HUDEP-2 (cell line): ENCODE measurements at regions not wholly inside any gene's neighbourhood (a gene's known extent, or its start where the extent isn't known, plus 50 kb on each side); places are given as distances from the start of the nearest gene placed in this dataset.

Experiments
- DNase-seq, 76 experiments: peaks; one replicate each; lab custom pipeline; 2025; ENCODE audit not compliant: unreplicated experiment in 76 of 76; lab: John Stamatoyannopoulos, UW

DNA sequence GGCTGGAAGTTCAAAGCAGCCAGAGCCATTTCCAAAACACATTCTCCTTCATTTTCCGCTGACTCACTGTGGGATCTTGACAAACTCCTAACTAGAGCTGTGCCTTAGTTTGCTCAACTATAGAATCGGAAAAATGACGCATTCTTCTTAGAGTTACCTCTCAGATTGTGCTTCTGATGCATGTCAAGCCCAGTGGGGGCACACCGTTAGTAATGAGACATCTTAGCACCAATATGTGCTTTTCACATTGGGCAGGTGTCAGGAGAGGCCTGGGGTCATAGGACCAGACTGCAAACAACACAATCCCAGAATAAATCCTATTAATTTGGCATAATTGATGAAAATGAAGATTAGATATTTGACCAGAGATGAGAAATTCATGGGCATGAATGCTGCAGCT, 71.3 kb upstream of the UBE3A start:
- DNase-seq, result no peak

DNA sequence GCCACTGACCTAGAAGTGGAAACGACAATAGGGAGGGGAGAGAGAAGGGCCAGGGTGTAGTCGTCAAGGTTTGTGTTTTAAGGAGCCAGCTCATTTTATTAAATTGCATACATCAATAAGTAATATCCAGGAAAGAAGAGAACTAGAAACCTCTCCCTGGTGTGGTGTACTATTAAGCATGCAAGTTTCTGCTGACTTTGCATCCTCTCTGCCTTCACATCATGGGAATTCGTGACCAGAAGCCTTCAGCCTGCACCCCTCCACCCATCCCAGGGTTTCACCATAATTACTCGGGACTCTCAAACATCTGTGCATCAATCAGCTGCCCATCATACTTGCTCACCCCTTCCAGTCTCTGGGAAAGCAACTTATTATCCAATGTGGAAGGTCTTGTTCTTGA, 70.9 kb upstream of the UBE3A start:
- no peak for DNase-seq

DNA sequence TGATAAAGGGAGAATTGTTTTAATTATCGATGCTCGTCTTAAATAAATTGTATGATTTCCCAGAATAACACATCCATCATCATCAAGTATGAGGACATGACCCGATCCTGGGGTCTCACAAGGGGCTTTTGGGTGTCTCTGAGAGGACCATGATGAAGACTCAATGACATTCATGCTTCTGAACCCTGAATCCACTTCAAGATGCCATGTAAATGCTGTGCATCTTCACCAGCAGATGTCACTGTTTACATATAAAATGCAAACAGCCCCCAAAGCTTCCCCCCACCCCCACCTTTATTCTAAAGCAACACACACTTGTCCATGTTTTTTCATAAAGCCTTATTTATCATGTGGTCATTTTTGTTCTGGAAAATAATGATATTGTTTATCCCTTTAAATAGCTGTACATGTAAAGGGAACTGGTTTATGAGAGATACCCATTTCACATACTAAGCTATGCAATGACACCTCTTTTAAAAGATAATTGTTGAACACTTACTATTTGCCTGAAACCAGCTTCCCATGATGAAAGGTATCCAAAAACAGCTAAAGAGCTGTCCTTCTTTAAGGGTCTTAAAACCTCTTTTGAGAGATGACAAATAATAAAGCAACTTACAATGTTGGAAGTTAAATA, 69.7 kb upstream of the UBE3A start:
- DNase-seq, result peak in 4 of 76 experiments; percentile 5 to 12 (median 6)

DNA sequence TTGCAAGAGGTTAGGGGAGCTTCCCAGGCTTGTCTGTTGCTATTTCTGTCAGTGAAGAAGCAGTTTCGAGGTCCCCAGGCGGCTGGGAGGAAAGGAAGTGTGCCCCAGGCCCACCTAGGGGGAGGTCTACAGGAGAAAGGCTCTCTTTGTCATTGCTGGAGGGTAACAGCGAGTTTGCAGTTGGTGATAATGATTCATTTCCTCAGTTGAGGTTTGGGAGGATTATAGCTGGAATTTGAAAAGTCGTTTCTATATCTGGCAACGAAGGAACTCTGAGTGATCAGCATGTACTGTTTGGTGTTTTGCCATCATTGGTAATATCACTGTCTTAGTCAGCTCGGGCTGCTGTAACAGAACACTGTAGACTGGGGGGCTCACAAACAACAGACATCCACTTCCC, 65.5 kb upstream of the UBE3A start:
- DNase-seq, result no peak

DNA sequence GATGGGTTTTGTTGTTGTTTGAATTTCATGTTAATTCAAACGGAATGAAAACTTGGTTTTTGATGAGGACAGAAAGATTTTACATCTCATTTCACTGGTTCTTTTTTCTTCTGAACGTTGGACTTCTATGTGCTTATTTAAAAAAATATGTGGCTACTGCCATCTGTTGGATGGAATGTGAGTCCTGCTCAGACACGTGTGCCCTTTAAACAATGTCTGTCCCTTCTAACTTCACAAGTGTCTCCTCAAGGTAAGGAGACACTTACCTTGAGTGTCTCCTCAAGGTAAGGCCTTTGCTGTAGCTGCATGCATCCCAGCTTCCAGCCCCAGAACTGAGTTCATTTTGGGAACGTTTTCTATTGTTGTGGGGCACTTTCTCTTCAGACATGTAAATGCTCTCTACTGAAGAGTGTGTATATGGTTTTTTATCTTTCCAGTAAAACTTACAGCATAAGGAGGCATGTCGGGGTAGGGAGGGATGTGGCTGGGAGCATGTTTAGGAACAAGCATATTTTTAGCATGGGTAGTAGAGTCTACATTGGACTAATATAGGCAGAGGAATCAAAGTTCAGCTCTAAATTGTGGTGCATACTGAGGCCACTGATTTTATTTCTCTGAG, 63.1 kb upstream of the UBE3A start:
- DNase-seq, result peak in 13 of 76 experiments; percentile 1 to 16 (median 4)

DNA sequence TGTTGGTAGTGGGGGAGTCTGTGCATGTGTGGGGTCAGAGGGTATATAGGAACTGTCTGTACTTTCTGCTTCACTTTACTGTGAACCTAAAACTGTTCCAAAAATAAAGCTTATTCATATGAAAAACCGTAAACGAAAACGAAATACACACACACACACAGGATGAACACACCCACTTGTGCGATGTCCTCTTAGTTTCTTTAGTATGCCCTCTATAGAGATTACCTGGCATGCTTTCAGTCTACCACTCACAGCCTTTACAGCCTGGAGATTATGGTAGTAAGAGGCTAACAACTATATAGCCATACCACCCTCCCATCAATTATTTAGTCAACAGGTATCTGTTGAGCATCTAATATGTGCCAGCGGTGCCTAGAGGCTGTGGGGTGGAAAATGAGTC, 60.0 kb upstream of the UBE3A start:
- no peak for DNase-seq

DNA sequence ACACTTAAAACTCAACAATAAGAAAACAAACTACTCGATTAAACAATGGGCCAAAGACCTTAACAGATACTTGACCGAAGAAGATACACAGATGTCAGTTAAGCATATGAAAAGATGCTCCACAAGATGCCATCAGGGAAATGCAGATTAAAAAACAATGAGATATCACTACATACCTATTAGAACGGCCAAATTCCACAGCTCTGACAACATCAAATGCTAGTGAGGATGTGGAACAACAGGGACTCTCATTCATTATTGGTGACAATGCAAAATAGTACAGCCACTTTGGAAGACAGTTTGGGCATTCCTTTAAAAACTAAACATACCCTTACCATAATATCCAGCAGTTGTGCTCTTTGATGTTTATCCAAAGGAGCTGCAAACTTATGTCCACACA, 59.1 kb upstream of the UBE3A start:
- no peak for DNase-seq

DNA sequence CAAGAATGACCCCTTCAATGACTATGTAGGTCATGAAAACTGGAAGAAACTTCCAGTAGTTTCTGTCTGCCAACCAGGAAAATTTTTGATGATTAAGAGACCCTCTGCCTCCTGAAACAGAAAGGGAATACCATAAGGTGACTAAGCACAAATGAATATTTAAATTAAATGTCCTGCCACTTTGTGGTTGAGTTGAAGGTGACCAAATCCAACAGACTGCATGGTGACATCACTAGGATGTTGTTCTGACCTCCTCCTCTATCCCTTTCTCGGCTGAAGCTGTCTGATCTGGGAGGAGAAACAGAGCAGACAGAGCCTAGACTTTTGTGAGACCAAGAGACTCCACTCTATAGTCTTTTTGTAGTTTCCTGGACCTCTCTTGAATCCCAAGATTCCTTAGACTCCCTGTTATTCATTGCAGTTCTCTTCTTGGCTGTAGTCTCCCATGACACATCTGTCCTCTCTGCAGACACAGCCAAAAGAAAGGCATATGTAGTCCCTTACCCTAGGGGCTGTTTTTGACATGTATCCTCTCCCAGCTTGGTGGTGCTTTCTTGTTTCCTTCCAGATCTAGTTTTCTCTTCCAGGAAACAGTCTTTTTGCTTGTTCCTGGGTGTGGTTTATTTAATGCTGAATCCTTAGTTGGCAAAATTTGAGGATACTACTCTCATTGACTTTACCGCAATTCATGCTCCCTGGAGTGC, 55.2 kb upstream of the UBE3A start:
- no peak for DNase-seq

DNA sequence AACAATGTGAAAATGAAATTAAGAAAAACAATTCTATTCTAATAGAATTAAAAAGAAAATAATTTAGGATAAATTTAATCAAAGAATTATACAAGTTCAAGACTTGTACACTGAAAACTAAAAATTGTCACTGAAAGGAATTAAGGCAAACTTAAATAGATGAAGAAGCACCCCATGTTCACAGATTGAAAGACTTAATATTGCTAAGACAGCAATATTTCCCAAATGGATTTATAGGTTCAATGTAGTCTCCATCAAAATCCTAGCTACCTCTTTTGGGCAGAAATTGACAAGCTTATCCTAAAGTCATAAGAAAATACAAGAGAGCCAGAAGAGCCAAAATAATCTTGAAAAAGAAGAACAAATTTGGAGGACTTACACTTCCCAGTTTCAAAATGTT, 53.5 kb upstream of the UBE3A start:
- DNase-seq, result no peak
